ENCODE measurements at regions not wholly inside any gene's neighbourhood (a gene's known extent, or its start where the extent isn't known, plus 50 kb on each side); places are given as distances from the start of the nearest gene placed in this dataset.

GRCh38 chr1:25074351-25075227, 144.5 kb upstream of the RUNX3 start:
- intact Hi-C loops (cut with micrococcal nuclease; ENCODE audit: unreplicated experiment) = no loop called here
- no TSS peak for BruUV-seq (replicated peaks)
- POLR2A ChIA-PET (ENCODE audit: unreplicated experiment) = no interaction called here

GRCh38 chr1:25073640-25074270, 143.7 kb upstream of the RUNX3 start:
- ChIA-PET POLR2A (ENCODE audit: unreplicated experiment) (no interaction called here), CTCF (no interaction called here)
- H3K4me1 ChIP-seq (replicated peaks; ENCODE audit: insufficient read depth) = no peaks in the 10 kb centered on the region
- intact Hi-C loops (cut with micrococcal nuclease; ENCODE audit: unreplicated experiment) = no loop called here
- H2AFZ ChIP-seq = no peak overlapping the region
- TF ChIP-seq EZH2 (IDR thresholded peaks at IDR 0.05; ENCODE audit: low read depth) = no peak
- no peak for TF ChIP-seq CTCF (conservative IDR thresholded peaks at IDR 0.05)
- no peak for DNase-seq
- H3K9me3 ChIP-seq (ENCODE audit: insufficient read depth, low read depth) = no peaks in the 10 kb centered on the region
- no peaks in the 10 kb centered on the region for H3K79me2 ChIP-seq (ENCODE audit: low read depth)
- H3K4me3 ChIP-seq = no peak overlapping the region
- H3K27me3 ChIP-seq (ENCODE audit: insufficient read depth, low read depth) = no peaks in the 10 kb centered on the region
- H4K20me1 ChIP-seq (ENCODE audit: insufficient read depth) = no peaks in the 10 kb centered on the region
- H3K27ac ChIP-seq = no peak overlapping the region
- no peaks in the 10 kb centered on the region for H3F3A ChIP-seq (ENCODE audit: insufficient read depth, low read depth)
- H3K36me3 ChIP-seq (ENCODE audit: low read depth) = no peaks in the 10 kb centered on the region
- H3K4me2 ChIP-seq = no peak overlapping the region
- BruUV-seq (replicated peaks) = no TSS peak
- H3K9me2 ChIP-seq (ENCODE audit: insufficient read depth) = no peaks in the 10 kb centered on the region

More at GRCh38 chr1:25074351-25075227, 144.5 kb upstream of the RUNX3 start:
- H3K4me1 ChIP-seq (replicated peaks; ENCODE audit: insufficient read depth) = no peaks in the 10 kb centered on the region
- H3F3A ChIP-seq (ENCODE audit: insufficient read depth, low read depth) = no peaks in the 10 kb centered on the region
- no peaks in the 10 kb centered on the region for H3K9me2 ChIP-seq (ENCODE audit: insufficient read depth)
- no peaks in the 10 kb centered on the region for H3K9me3 ChIP-seq (ENCODE audit: insufficient read depth, low read depth)
- no peaks in the 10 kb centered on the region for H4K20me1 ChIP-seq (ENCODE audit: insufficient read depth)
- CTCF ChIA-PET = no interaction called here
- no peak overlapping the region for H3K4me3 ChIP-seq
- no peak overlapping the region for H3K4me2 ChIP-seq
- TF ChIP-seq EZH2 (IDR thresholded peaks at IDR 0.05; ENCODE audit: low read depth) = no peak
- TF ChIP-seq CTCF (conservative IDR thresholded peaks at IDR 0.05) = no peak
- no peak overlapping the region for H3K27ac ChIP-seq
- no peak overlapping the region for H2AFZ ChIP-seq
- no peak for DNase-seq
- no peaks in the 10 kb centered on the region for H3K79me2 ChIP-seq (ENCODE audit: low read depth)
- H3K36me3 ChIP-seq (ENCODE audit: low read depth) = no peaks in the 10 kb centered on the region
- no peaks in the 10 kb centered on the region for H3K27me3 ChIP-seq (ENCODE audit: insufficient read depth, low read depth)

GRCh38 chr1:25072461-25072860, 142.4 kb upstream of the RUNX3 start:
- H2AFZ ChIP-seq = no peak overlapping the region
- no peak for DNase-seq
- ChIA-PET CTCF (no interaction called here), POLR2A (ENCODE audit: unreplicated experiment) (no interaction called here)
- H3K4me1 ChIP-seq (replicated peaks; ENCODE audit: insufficient read depth) = no peaks in the 10 kb centered on the region
- no peaks in the 10 kb centered on the region for H3K79me2 ChIP-seq (ENCODE audit: low read depth)
- H3K9me3 ChIP-seq (ENCODE audit: insufficient read depth, low read depth) = no peaks in the 10 kb centered on the region
- TF ChIP-seq EZH2 (IDR thresholded peaks at IDR 0.05; ENCODE audit: low read depth) (no peak), CTCF (conservative IDR thresholded peaks at IDR 0.05) (no peak)
- H3F3A ChIP-seq (ENCODE audit: insufficient read depth, low read depth) = no peaks in the 10 kb centered on the region
- intact Hi-C loops (cut with micrococcal nuclease; ENCODE audit: unreplicated experiment) = no loop called here
- BruUV-seq (replicated peaks) = no TSS peak
- H3K27me3 ChIP-seq (ENCODE audit: insufficient read depth, low read depth) = no peaks in the 10 kb centered on the region
- H3K9me2 ChIP-seq (ENCODE audit: insufficient read depth) = no peaks in the 10 kb centered on the region
- H3K4me3 ChIP-seq = no peak overlapping the region
- H3K36me3 ChIP-seq (ENCODE audit: low read depth) = no peaks in the 10 kb centered on the region
- H3K4me2 ChIP-seq = no peak overlapping the region
- H3K27ac ChIP-seq = no peak overlapping the region
- H4K20me1 ChIP-seq (ENCODE audit: insufficient read depth) = no peaks in the 10 kb centered on the region

All from PC-9 (cell line).